ENCODE measurements at regions not wholly inside any gene's neighbourhood (a gene's known extent, or its start where the extent isn't known, plus 50 kb on each side); places are given as distances from the start of the nearest gene placed in this dataset.

DNA sequence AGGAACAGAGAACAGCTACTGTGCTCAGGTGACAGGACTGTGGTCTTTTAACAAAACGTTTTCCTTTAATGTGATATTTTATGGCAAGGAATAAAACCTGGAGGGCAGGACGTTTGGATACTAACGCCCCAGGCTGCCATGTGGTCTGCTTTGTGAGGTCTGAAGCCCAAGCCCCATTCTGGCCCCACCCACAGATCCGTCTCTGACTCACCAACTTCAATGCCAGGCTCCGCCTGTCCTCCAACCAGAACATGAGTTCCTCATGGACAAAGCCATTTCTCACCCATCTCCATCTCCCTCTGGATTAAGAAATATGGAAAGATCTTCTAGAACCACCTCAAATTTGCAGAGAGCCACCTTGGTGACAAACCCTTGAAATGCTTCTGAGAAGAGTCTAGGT lies 148.8 kb downstream of the CRYBB2 start:
- DNase-seq: no peak

DNA sequence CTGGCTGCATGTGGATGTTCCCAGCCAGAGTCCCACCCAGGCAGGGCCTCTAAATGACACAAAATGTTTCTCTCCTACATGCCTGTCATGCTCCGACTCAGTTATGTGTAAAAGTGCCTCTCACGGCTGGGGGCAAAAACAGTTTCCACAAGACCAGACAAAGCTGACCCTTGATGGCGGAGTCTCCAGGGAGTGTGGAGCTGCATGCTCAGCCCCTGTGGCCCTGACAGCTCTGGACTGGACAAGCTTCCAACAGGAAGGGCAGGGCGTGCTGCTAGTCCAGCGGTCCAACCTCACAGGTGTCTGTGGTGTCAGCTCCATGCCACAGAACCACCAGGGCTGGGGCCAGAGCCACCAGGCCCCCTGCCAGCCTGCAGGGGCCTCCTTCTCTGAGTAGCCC lies 149.6 kb downstream of the CRYBB2 start:
- no peak for DNase-seq

DNA sequence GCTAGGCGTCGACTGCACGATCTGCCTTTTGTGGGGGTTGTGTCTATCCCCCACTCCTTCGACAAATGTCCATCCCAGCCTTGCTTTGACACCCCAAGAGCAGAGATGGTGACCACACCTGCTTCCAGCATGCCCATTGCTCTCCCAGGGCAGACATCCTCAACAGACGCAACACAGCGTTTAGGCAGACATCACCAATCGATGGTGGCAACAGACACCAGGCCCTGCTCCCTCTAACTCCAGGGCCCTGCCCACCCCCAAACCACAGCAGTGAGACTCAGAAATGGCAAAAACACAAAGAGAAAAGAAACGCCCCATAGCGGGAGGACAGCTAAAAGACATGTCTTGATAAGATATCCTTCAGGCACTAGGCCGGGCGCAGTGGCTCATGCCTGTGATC lies 150.9 kb downstream of the CRYBB2 start:
- no peak for DNase-seq

DNA sequence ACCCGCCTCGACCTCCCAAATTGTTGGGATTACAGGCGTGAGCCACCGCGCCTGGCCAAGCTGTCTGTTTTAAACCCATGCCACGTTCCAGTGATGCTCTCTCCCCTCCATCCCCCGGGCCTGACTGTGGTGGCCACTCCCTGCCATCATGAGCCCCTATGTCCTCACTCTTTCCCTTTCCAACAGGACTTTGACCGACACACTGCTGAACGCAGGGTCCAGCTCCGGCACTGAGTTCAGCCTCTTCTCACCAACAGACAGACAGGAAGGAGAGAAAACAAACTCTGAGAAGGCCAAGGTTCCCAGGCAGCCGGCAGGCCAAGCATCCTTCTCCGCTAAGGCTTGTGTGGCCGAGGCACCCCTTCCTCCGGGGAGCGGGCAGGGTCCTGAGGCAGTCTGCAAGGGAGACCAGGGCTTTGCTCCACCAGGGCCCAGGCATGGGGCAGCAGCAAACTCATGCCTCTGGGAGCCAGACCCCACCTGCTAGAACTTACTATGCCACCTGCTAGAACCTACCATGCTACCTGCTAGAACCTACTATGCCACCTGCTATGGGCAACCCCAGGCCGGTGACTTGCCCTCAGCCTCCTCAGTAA lies 152.7 kb downstream of the CRYBB2 start:
- DNase-seq: no peak

DNA sequence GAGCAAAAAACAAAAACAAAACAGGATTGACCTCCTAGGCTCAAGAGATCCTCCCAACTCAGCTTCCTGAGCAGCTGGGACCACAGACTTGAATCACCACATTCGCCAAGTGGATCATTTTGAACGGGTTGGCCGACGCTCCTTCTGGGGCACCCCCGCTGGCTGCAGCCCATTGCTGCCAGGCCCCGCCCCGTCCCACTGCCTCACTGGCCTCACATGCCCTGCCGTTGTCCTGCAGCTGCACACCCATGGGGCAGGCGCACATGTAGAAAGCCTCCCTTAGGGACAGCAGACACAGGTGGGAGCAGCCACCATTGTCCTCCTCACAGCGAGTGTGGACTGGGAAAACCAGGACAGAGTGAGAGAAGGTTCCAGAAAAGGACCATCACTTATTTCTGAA lies 154.5 kb downstream of the CRYBB2 start:
- no peak for DNase-seq

DNA sequence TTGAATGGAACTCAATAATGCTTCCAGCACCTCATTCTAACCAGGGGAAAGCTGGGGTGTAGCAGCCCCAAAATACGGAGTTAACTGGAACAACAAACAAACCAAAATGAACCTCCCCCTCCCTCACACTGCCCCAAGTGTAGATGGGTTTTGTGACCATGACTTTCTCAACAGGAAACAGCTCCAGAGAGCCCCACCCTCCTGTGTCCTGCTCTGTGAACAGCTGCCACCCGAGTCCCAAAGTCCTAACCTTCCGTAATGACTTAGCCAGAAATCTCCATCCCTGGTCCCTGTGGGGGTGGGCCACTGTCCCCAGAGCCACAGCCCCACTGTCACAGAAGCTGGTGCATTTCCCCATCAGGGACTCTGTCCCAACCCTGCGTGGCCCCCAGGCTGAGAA lies 155.4 kb downstream of the CRYBB2 start:
- DNase-seq: no peak

DNA sequence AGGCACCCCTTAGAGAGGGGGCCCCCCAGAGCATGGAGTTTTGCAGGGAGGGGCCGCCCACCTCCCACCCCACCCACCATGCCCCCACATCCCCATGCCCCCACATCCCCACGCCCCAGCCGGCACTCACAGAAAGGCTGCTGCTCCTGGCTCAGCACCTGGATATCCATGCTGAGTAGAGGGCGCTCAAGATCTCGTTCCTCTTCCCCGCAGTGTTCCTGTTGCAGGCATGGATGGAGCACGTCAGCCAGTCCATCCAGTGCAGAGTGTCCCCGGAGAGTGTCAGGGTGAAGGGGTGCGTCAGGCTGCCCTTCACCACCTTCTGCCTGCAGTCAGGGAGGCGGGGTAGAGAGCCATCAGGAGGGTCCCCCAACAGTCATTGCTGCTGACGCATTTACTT lies 156.2 kb downstream of the CRYBB2 start:
- DNase-seq: no peak

DNA sequence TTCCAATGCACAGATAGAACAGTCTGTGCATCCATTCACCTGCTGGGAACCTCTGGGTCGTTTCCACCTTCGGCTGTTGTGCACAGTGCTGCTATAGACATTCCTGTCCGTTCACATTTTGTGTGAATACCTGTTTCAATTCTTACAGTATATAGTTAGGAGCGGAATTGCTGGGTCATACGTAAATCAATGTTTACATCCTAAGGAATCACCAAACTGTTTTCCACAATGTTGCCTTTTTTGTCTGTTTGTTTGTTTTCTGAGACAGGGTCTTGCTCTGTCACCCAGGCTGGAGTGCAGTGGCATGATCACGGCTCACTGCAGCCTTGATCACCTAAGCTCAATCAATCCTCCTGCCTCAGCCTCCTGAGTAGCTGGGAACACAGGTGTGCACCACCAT lies 158.3 kb downstream of the CRYBB2 start:
- no peak for DNase-seq

DNA sequence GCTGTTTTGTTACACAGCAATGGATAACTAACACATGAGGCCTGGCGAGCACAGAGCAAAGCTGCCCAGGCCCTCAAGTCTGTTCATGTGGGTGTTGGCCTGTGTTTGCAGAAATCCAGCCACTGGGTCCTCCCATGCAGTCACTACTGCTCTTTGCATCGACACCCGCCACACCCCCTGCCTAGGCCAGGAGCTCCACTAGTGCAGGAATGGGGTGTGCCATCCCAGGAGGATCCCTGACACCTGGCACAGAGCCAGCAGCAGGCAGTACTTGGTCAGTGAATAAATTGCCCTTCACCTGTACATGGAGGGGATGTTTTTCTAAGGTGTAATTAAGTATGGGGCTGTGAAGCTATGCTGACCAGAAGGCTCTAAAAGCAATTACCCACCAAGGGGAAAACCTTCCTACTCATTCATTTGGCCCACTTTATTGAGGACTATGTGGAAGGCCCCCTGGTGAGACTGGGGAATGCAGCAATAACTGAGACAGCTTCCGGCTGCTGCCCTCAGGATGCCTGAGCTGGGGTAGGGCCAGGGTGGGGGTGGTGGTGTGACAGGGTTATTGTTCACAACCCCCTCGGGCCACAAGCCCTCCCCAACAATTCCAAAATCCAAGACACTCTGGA lies 160.8 kb downstream of the CRYBB2 start:
- no peak for DNase-seq

DNA sequence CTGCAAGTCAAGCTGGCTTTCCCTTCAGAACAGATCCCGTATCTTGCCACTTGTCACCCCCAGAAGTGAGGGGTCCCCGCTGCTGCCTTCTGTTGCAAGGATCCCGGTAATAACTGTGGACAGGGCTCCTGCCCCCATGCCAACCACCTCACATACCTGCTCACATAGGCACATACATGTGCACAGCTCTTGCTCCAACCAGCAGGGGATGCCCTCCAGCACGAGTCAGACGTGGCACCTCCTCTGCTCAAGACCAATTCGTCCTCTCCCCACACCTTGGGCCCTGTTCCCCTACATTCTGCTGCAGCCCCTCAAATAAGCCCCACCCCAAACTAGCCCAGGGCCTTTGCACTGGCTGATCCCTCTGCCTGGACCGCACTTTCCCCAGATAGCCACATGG lies 163.3 kb downstream of the CRYBB2 start:
- no peak for DNase-seq

DNA sequence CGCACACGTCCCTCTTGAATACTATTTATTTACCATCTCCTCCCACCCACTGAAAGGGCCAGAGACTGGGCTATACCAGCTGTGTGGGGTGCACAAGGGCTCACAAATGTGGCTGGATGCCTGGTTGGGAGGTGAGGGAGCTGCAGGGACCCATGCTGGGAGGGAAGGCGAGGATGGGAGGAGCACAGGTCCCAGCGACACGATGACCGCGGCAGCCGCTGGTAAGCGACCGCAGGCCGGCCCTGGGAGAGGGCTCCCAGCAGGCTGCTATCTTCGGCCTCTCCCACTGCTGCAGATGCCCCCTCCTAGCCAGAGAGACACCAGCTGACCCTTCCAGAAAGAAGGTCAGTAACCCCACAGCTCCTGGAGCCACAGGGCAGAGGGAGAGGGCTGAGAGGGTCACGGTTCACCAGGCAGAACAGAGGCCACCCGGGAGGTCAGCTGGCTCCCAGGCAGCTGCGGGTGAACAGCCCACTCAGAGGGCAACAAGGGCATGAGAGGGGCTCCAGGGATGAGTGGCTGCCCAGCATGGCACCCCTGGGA lies 163.9 kb downstream of the CRYBB2 start:
- DNase-seq: no peak

DNA sequence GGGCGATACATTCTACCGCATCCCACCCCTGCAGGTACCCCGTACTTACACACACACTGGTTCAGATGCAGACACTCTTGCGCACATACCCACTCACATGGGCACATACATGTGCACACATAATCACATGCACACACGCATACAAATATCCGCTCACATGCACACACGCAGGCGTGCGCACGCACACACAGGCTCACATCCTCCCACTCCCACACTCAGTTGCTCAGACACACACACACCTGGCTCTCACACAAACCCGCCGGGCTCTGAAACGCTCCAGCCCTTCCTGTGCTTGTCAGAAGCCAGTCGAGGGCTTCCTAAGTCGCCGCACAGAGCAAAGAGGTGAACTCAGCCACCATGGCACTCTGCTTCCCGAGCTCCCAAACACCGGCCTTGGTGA lies 164.5 kb downstream of the CRYBB2 start:
- DNase-seq: no peak

DNA sequence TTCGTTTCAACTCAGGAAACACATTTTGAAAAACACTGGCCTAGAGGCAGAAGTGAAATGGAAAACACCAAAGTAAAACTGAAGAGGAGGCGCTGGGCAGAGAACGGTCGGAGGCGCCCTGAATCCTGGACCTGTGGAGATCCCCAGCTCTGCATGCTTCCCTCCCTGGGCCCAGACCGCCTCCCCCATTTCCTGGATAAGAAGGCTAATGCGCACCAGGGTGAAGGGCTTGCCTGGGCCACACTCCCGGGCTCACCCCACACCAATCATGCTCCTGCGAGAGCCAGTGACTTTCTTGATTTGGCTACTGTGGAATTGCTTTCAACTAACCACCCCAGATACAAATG lies 167.1 kb downstream of the CRYBB2 start:
- no peak for DNase-seq

DNA sequence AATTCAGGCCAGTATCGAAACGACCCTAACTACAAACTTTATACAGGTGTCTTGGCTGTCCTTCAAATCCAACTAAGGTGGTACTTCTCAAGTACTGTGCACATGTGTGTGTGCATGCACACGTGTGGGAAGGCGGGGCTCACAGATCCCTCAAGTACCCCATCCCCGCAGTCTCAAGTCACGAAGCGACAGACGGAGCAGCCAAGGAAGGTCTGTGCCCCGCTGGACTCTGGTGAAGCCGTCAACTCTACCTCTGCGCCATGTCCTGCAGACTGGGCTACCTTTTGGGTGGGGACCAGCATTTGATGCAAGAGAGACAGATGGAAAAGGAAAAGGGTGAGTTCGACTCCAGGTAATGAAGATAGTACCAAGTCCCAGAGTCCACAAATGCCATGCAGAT lies 169.0 kb downstream of the CRYBB2 start:
- DNase-seq: no peak

DNA sequence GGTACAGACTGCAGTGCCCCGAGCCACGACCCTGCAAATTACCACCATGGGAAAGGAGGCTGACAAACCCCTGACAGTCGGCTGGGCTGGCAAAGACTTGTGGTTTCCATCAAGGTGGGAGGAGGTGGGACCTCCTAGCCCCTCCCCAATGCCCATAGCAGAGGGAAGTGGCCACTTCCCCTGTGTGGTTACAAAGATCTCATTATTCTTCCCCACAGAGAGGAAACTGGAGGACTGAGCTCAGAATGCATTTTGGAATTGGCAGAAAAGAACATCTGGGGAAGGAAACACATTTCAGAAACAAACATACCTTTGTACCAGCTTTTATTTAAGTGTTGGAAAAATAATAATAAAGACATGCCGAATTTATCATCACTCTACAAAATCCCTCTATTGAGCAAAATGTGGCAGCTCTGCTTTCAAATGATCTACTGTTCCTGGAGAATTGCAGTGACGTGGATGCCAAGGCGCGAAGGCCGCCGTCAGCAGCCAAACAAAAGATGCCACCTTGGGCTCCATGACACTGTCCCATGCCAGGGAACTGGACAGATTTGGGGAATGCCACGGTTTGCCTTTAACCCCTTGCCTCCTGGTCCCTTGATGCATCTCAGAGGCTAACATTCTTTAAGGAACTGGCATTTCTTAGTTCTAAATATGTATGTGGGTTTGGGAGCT lies 169.6 kb downstream of the CRYBB2 start:
- no peak for DNase-seq

DNA sequence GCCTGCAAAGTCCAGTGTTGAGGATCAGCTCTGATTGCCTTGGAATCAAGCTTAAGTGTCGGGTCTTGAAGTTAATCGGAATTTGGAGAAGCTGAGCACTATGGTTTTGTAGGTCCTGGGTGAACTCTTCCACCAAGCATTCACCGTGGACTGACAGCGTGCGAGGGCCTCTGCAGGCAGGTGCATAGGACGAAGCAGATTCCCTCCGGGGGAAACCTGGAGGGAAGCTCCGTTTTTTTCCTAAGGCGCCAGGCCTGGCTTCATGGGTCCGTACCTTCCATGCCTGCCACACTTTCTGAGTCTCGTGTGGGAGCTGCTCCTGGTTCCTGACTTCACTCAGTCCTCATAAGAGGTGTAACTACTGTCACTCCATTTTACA lies 170.1 kb downstream of the CRYBB2 start:
- DNase-seq: no peak

DNA sequence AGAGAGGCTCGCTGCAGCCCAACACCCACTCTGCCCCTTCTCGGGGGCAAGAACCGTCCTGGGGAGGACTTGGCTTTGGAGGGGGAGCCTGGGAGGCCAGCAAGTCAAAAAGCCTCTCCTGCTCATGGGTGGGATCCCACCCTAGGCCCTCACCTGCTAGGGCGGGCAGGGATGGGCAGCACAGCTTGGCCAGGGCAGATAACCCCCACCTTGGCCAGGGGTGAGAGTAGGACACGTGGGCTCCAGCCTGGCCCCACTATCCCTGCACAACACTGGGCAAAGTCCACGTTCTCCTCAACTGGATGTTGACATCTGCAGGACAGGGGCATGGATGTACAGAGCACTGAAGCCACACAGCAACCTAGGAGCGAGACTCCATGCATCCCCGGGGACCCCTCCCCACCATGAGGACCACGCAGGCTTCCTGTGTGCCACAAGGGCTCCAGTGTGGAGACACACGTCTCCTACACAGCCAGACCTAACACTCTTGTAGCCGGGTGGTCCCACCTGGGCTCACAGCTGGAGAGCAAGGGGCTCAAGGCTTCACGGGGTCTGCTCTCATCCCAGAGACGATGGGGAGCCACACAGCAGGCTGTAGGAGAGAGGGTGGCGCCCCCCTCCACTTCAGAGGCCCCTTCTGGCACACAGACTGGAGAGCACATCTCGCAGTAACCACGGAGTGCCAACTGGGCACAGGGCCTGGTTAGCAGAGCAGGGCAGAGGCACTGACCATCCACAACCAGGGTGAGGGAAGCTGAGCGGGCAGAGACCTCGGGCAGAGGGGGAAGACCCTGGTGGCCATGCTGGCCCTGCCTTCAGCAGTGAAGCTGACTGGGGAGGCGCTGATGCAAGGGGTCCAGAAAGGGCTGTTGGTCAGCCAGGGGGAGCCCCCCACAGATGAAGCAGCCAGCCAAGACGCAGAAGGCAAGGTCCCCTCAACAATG lies 171.1 kb downstream of the CRYBB2 start:
- DNase-seq: no peak

DNA sequence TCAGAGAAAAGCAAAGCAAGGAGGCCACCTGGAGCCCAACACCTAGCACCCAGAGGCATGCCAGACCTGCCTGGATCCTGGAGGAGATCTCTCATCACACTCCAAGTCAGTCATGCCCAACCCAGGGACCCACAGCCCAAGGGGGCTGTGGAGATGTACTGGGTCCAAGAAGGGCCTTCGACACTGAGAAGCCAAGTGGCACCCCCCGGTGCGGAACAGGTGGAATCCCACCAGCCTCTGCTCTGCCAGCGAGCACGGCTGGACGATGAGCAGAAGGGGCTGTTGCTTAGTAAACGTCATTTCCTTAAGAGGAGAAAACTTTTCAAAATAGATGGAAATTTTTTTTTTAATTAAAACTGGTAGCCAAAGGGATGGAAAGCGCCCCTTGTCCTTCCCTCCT lies 171.9 kb upstream of the GRK3 start:
- DNase-seq: no peak

DNA sequence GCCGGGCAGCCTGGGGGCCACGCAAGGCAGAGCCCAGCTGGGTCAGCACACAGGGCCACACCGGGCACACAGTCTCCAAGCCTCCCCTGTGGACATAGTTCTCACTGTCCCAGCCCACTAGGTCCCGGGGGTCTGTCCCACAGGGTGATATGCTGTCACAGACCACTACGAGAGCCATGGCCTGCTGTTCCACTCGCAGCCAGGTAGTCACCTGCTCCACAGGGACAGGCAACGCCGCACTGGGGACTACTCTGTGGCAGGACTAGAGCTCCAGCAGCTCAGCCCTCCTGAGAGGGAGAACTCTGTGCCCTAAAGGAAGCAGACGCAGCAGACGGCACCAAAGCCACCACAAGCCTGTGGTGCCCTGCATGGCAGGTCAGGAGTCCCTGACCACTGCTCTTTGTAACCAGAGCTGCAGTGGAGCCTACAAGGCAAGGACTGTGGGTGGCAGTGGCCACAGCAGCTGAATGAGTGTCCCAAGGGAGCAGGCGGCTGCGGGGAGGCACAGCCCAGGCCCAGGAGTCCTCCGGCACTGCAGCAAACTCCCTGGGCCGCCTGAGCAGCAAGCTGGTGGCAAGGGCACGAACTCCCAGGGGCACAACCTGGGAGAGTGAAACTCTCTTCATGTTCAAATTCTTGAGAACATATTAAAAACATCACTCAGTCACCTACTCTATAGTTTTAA lies 171.2 kb upstream of the GRK3 start:
- DNase-seq: no peak

DNA sequence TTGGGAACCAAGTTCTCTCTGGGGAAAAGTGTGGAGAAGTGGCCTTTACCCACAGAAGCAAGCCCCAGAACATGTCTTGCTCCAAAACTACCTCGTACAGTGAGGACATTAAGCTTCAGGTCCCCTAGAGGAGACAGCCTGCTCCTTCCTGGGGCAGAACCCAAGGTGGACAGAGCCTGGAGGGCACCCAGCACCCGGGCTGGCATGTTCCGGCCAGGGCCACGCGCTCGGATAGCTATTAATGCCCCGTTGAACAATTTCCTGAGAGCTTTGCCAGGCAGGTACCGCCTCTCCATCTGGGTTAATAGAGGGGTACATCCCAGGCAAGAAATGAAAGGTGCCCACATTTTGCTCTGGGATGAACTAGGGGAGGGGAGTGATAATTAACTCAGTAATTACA lies 169.0 kb upstream of the GRK3 start:
- DNase-seq: no peak

DNA sequence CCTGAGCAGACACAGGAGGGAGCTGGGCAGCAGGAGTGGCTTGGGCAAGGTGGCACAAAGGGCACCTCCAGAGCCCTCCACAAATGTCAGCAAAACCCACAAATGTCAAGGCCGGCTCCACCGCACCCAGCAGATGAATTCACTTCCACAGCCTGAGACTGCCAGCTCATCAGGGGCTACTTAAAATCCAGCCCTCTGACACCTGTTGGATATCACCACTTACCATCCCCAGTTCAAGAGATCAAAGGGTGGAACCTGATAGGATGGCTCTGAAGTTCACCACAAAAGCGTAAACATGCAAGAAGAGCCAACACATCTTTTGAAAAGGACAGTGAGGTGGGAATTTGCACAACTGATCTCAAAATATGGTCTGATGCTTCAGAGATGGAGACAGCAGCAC lies 168.6 kb upstream of the GRK3 start:
- no peak for DNase-seq

DNA sequence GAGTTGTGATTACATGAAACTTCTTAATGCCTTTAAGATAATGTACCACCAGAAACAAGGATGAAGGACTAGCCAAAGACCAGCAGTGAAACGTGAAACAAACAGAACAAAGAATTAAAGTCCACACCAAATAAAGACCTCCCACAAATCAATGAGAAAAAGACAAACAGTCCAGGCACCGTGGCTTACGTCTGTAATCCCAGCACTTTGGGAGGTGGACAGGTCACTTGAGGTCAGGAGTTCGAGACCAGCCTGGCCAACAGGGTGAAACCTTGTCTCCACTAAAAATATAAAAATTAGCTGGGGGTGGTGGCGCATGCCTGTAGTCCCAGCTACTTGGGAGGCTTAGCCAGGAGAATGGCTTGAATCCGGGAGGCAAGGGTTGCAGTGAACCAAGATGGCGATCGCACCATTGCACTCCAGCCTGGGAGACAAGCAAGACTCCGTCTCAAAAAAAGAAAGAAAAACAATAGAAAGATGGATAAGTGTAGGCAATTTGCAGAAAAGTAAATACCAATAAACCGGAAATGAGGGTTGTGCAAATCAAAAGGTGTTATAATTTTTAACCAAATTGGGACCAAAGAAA lies 167.8 kb upstream of the GRK3 start:
- no peak for DNase-seq

DNA sequence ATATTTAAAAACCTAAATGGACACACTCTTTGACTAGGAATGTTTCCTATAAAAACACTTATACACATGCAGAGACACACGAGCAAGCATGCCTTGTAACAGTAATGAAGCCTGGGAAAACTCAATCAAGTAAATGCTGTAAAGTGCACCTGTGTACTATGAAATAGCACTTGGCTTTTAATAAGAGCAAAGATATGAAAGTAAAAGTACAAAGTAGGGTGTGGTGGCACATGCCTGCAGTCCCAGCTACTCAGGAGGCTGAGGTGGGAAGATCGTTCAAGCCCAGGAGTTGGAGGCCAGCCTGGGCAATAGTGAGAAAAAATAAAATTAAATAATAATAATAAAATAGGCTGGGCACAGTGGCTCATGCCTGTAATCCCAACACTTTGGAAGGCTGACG lies 166.9 kb upstream of the GRK3 start:
- DNase-seq: no peak
